ENCODE measurements at regions not wholly inside any gene's neighbourhood (a gene's known extent, or its start where the extent isn't known, plus 50 kb on each side); places are given as distances from the start of the nearest gene placed in this dataset.
"Not testable (repeated sequence)": the region's sequence is repeated elsewhere in the genome, so short reads cannot be mapped to it uniquely, and the experiment has no call there.

DNA sequence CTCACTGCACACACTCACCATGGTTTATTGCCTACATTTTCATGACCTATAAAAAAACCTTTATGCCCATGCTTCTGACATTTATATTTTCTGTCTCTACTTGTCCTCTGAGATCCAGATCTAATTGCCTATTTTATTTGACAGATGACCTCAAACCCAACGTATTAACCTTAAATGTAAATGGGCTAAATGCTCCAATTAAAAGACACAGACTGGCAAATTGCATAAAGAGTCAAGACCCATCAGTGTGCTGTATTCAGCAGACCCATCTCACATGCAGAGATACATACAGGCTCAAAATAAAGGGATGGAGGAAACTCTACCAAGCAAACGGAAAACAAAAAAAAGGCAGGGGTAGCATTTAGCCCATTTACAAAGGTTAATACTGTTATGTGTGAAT, 117.4 kb upstream of the ADAMTS3 start:
- not testable (repeated sequence) for TF ChIP-seq EZH2 (IDR thresholded peaks at IDR 0.05); FOXP2 (optimal IDR thresholded peaks at IDR 0.05; ENCODE audit: control extremely low read depth, extremely low read length, insufficient read depth)

Measured in SK-N-MC (cell line).